HG03135 (cell line): ENCODE measurements at regions not wholly inside any gene's neighbourhood (a gene's known extent, or its start where the extent isn't known, plus 50 kb on each side); places are given as distances from the start of the nearest gene placed in this dataset.
"Not testable (repeated sequence)": the region's sequence is repeated elsewhere in the genome, so short reads cannot be mapped to it uniquely, and the experiment has no call there.

ENCODE experiments used
- ATAC-seq: cut with Tn5 transposase; IDR thresholded peaks from one replicate; pipeline ENCODE4 v1.9.1; 2021; ENCODE audit warnings: mild to moderate bottlenecking, moderate library complexity; ENCODE audit not compliant: unreplicated experiment

DNA sequence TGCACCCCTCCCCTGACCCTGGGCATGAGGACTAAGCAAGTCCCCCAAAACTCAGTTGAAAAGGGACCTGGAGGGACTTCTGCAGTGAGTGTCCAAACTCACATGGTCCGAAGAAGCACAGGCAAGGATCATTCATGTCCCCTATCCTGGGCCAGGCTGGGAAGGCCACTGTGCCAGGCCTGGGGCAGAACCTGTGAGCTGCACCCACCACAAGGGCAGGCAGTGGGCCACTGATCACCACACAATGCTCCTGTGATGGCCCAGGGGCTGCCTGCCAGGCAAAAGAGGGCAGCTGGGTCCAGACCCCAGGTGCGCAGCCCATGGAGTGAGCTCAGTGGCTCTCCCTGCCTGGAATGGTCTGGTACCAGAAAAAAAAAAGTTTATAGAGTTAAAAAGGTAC, 295.4 kb downstream of the CCDC74A start:
- not testable (repeated sequence) for ATAC-seq

DNA sequence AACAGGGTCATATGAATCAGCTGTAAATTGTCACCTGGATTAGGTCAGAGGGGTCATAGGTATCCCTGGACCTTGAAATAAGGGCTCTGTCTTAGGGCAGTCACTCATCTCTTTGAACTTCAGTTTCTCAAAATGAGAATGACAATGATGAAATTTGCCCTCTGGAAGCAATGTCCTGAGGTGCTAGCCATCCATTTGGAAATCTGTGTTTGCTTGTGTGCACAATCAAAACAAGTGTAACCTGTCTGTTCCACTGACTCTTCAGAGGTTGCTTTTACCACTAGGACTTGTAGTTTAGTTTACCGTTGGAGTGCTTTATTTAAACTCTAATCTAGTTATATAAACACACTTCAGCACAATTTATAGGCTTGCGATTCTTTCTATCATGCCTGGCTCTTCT, 297.3 kb downstream of the CCDC74A start:
- not testable (repeated sequence) for ATAC-seq

DNA sequence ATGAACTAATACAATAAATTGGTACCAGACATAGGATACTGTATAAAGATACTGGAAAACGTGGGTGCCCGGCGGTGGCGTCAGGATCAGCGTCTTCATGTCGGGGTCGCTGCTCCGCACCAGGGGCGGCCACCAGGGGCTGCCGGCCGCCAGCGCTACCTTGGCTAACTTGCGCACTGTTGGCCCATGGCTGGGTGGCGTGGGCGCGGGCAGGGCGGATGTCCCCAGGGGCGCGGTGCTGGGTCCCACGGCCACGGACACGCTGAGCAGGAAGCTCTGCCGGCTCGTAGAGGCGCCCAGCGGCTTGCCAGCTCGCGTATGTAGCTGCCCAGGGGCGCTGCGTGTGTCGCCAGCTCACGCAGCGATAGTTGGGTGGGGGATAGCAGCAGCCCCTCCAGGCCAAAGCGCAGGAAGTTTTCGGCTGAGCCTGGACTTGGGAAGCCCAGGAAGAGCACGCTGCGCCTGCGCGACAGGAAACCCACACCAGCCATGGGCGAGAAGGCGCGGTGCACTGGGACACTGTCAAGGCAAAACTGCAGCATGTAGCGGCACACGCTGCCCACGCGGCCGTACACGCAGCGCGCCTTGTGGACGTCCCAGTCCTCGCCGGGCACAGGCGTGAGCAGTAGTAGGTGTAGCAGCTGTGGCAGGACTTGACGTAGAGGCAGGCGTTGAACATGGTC, 299.9 kb downstream of the CCDC74A start:
- ATAC-seq, result no peak

DNA sequence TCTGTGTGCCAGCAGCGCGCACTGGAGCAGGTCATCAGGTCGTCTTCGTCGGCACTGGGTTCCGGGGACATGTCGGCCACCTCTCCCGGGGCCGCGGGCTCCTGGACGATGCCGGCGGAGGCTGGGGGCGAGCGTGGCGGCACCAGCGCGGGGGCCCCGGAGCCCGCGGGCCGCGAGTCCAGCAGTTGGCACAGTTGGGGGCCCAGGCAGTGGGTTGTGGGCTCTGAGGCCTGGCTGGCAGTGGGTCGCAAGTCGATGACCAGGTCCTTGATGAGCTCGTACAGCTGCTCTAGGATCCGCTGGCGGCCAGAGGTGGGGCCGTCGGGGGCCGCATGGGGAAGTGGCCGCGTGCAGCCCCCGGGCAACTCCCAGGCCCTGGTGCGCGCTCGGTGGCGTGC, 300.5 kb downstream of the CCDC74A start:
- no peak for ATAC-seq

DNA sequence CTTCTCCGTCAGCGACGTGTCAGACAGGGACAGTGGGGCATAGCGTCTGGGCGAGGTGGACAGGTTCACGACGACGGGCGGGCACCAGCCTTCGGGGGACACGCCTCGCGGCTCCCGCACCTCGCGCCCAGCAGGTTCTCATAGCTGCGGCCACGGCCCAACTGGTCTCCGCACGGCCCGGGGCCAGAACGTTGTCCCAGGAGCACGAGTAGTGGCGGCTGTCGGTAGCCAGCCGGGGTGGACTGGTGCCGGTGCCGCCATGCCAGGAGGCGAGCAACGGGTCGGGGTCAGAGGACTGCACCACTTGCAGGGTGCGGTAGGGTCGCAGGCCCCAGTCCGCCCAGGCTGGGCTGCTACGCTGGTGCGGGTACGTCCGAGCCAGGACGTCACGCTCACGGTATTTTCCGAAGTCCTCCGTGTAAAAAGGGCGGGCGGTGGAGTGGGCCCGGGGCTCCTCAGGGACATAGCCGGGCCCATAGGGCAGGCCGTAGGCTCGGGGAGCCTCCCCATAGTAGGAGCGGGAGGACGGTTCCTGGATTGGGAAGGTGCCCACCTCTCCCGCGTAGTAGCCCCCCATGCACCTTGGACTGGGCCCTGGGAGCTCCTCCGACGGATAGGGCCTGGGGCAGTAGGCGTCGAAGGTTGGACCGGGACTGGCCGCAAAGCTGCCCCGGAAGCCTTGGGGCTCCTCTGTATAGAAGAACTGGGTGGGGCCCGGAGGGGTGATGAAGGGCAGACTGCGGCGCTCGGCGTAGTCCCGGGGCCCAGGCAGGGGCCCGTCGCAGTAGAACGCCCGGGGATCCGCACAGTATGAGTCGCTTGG, 301.2 kb downstream of the CCDC74A start:
- ATAC-seq, result not testable (repeated sequence)

DNA sequence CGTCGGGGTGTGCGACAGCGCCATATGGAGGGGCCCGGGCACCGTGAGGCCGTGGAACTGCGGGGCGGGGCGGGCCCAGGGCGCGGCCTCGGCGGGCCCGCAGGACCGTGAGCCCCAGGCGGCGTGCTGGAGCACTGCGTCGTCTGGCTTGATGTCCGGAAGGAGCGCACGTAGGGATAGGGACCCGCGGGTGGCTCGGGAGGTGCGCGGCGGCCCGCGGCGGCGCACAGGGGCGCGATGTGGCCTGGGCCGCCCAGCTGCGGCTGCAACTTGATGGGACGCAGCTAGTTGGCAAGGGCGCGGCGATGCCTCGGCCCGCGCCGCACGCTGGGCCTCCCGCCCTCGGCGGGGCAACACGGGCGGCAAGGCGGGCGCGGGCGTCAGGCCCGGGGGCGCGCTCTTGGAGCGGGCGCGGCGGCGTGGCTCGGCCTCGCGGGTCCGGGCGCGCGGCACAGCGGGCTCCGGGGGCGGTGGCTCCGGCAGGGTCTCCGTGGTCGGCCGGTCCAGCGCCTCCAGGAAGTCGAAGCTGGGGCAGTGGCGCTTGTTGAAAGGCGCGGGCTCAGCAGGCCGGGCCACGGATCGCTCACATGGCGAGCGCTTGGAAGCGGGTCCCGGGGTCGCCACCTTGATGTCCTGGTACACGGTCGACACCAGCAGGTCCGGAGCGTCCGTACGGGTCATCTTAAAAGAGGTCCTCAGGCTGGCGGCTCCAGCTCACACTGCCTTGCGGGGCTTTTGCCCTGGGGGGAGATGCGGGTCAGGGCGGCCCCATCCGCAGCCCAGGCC, 302.0 kb downstream of the CCDC74A start:
- ATAC-seq, result not testable (repeated sequence)

DNA sequence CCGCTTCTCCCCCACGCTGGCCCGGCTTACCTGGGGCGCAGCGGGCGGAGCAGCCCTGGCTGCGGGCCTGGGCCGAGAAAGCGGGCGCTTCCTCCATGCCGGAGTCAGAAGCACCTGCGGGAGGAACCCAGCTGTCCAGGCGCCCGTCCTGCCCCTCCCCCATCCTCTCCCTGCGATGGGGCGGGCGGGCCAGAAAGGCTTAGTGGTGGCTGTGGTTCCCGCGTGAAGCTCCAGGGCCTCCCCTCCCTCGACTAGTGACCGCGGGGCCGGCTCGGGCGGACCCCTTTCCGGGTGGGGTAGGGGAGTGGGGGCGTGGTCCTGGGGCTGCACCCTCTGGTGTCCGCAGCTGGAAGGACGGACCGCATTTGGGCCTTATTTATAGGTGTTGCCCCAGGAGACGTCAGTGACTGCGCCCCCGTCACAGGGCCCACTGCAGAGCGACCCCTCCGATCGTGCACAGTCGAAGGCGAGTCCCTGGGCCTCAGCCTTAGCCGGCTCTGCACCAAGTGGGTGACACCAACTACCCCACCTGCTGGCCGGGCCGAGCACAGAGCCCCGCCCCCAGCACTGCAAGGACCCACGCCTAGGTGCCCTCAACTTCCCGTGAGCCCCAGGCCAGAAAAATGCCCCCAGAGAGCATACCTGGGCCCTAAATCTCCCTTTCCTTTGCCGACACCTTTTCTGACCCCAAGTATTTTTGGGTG, 302.7 kb downstream of the CCDC74A start:
- not testable (repeated sequence) for ATAC-seq

DNA sequence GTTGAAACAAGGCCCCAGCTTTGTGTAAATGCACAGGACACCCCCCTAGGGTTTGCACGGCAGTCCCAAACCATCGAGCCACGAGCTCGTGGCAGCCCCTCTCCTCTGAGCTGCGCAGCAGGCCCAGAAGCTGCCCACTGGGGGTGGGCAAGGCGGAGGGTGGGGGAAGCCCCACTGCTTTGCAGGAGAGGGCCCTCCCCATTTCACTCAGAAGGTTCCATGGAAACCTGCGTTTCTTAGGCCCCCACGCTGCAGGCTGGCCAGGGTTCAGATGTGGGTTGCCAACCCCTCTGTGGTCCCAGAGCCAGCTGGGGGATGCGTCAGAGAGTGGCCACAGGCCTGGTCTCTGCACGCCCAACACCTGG, 303.2 kb downstream of the CCDC74A start:
- ATAC-seq, result not testable (repeated sequence)

DNA sequence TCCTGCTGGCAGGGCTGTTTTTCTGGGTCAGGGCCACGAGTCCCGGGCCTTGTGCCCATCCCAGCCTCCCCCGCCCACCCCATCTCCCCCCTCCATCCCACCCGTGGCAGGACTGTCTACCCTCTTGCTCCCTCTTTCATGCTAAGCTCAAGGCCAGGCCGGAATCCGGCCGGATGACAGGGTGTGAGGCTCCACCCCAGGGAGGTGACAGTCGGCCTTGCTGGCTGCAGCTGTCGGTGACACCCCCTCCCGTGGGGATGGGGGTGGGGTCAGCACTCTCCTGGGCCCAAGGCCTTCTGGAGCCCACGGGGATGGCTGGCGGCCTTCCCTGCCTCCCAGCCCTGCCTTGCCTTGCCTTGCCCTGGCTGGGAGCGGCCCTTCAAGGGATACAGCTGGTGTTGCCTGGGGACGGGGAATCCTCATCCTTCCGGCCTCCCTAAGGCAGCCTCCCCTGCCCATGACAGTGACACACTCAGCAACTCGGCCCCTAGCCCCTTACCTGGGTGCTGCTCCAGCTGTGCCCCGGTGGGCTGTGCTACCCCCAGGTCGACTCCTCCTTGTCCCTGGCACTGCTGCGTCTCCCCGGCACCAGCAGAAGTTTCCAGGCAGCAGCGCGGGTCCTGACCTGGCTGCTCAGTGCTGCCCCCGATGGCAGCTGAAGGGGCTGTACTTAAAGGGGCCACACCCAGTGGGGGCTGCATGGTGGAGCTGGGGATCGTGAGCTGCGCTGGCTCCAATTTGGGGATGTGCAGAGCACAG, 303.9 kb downstream of the CCDC74A start:
- not testable (repeated sequence) for ATAC-seq

DNA sequence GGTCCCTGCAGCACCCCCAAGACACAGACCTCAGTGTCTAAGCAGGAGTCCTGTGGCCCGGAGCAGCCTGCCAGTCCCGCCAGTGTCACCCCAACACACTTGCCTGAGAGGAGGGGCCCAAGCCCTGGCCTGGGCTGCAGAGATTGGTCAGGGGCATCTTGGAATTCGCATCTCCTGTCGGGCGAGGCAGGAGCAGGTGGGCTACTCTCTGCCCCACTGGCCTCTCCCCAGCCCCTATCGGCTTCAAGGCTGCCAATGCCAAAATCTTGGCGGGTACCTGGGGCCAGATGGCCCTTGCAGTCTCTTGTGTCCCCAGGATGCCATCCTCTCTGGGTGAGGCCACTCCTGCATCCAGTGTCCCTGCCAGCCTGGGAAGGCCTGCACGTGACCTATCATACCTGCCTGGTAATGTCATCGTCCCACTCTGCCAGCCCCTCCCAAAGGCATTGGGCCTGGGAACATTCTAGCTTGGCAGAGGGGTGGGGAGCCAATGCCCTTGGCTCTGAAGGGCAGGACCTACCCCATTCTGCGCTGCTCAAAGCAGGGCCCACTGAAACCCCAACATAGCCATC, 304.6 kb downstream of the CCDC74A start:
- not testable (repeated sequence) for ATAC-seq

DNA sequence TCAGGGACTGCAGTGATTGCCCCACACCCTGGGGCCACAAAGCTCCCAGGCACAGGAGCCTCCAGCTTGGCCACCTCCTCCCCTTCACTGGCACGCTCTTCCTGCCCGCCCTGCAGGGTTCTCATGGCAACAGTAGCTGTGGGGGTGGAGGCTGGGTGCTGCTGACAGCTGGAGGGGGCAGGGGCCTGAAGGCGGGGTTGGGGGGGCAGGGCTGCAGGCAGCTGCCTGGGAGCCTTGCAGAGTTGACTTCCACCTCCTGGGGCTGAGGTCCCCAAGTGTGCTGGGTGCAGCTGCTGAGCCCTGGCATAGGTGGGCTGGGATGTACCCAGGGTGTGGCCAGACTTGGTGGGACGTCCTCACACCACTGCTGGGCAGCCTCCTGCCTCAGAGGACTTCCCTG, 305.2 kb downstream of the CCDC74A start:
- not testable (repeated sequence) for ATAC-seq

DNA sequence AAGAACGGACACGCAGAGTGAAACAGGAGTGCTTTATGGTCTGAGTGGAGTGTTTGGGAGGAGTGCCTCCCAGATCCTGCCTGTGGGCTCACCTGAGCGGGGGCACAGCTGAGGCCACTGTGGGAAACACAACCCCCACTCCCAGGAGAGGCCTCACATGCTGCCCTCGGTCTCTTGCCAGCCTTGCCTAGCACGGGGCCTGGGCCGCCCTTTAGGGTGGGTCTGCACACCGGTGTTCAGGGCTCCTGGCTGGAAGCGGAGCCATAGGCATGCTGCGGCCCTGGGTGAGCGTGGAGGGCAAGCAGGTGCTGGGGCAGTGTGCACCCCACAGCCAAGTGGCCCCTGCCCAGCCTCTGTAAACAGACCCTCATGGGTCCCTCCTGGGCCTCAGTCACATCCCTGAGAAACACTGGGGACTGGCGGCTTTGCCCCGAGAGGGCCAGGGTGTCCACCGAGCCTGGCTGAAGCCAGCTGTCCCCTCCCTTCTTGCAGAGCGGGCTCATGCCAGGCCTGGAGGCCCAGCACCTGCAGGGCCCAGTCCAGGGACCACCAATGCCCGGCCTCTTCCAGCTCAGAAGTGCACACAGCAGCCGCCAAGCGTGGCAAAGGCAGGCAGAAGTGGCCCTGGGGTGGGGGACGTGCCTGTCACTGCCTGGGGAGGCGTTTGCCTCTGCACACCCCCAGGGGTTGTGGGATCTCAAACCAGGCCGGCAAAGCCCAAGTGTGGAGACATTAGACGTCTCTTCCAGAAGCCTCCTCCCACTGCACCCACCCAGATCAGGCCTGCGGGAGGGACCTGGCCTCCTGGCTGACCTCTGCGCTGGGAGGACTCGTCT, 305.9 kb downstream of the CCDC74A start:
- not testable (repeated sequence) for ATAC-seq

DNA sequence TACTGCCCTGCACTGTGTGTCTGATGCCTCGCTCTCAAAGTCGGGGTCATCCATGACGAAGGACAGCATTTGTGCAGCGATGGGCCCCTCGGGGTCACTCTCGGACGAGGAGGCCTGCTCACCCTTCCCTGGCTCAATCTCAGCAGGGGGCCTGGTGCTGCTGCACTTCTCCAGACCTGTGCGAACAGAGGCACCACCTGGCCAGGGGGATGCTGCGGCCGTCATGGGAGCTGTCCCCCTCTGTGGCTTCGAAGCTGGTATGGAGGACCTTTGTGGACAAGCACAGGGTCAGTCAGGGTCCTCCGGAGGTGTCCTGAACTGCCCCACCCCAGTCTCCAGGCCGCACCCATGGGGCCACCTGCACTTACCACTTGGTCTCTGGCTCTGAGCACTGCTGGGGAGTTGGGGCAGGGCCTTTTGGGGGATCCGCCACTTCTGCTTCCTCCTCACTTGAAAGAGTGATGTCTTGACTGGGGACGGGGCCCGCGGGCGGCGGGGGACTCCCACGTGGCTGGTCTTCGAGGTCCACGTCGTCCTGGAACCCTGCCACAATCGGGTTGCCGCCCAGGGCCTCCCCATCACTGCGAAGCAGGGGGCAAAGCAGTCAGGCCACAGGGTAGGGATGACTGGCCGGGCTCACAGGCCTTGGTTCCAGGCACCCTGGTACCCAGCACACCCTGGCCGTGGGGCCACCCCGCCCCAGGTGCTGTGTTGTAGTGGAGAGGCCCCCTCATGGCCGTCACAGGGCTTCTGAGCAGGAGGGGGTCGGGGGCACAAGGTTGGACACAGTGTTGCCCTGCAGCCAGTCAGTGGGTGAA, 306.7 kb downstream of the CCDC74A start:
- ATAC-seq, result not testable (repeated sequence)

DNA sequence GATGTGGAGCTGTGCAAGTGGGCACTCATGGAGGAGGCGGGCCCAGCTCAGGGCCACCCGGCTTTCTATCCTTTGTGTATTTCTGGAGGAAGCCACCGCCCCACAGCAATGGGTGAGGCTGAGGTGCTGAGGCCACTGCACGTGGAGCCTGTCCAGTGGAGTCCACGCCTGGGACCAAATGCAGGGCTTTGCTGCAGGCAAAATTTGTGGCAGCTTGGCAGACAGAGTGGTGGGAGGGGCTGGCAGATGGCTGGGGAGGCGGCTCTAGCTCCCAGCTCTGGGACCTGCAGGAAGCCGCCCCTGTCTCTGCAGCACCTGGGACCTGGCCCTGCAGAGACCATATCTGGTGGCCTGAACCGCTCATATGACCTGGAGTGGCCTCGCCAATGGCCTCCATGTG, 307.3 kb downstream of the CCDC74A start:
- ATAC-seq, result not testable (repeated sequence)

DNA sequence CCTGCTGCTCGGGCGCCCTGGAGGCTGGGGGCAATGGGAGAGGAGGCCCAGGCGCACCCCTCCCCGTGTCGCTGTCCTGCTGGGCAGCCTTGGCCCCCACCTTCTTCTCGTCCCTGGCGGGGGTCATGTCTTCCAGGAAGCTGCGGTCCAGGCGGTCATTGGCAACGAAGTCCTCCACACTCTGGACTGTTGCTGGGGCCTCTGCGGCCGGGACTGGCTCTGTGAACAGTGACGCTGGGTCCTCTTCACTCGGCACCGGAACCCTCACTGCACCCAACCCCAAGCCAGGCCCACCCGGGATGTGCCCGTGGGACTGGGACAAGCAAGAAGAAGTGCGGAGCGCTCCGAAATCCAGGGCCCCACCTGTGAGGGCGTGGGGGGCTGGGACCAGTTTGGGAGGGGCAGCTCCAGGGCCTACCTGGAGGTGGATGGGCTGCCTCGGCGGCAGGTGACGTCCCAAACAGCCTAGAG, 308.0 kb downstream of the CCDC74A start:
- ATAC-seq, result no peak

DNA sequence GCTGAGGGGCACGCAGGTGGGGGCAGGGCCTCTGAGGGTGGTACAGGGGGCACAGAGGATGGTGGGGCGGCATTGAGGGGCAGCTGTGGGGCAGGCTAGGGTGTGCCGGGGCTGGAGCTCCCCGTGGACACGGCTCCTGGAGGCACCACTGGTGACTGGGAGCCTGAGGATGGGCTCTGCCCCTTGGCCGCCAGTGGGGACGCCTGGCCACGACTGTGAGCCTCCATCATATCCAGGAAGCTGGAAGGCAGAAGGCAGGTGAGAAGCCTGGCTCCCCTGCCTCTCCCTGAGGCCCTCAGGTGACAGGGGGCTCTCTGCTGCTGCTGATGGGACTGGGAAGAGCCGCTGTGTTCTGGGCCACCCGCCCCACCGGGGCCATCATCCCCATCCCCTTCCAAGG, 308.4 kb downstream of the CCDC74A start:
- ATAC-seq, result not testable (repeated sequence)

DNA sequence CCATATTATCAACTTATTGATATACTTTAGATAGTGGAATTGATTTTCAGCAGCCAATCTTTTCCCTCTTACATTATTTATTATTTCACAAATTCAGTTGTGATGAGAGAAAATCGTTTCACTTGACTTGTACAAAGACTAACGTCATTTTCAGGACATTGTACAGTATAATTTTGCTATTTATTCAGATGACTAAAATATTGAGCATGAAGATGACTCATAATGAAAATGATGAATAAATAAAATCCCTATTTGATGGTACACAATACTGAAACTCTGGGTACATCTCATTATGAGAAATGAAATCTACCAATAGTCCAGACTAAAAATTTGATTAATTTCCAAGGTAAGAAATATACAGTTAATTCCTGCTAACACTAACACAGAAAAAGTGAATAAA, 316.4 kb downstream of the CCDC74A start:
- not testable (repeated sequence) for ATAC-seq

DNA sequence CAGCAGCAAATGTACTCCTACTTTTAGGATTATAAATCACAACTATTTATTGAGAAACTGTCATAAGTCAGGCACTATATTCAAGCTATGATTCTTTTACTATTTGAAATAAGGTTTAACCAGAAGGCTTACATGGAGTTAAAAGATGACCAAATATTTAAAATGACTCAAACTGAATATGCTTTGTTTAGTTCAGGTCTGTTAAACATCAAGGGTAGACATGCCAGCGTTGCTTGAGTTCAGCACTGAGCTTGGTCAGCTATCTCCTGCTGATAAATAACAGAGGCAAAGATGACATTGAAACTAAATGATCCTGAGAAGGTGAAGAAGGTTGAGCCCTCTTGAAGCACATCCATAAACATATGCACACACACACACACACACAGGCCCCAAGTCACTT, 305.6 kb downstream of the ANKRD30BL start:
- ATAC-seq, result not testable (repeated sequence)
